HCT116 (cell line): ENCODE measurements at regions not wholly inside any gene's neighbourhood (a gene's known extent, or its start where the extent isn't known, plus 50 kb on each side); places are given as distances from the start of the nearest gene placed in this dataset.

Experiments
- ATAC-seq: fragments of 200-7000 bp; cut with Tn5 transposase; 2 replicates; pipeline ENCODE4 v1.9.1; 2020; ENCODE audit warnings: mild to moderate bottlenecking, moderate library complexity
- BruUV-seq: library from RNA; stranded (reverse); fragments of 400-500 nt; replicated peaks from 2 replicates; lab custom pipeline; 2021; lab: Mats Ljungman, UMichigan
- CTCF ChIA-PET: fragments of 300-600 bp; sonication (Branson Sonifier 250); formaldehyde crosslinking; loops from one replicate; lab custom pipeline; 2021; ENCODE audit warnings: antibody characterized with exemption; lab: Charles Lee
- POLR2A ChIA-PET: fragments of 300-600, 350-600 bp; sonication (Branson Sonifier 250); formaldehyde crosslinking; loops from one replicate; lab custom pipeline; 2021; ENCODE audit warnings: antibody characterized with exemption; lab: Charles Lee
- RAD21 ChIA-PET, 2 experiments: fragments of 300-600 bp; sonication (Branson Sonifier 250); formaldehyde crosslinking; loops; one replicate each; lab custom pipeline; 2023; ENCODE audit warnings: low total read pairs in 2 of 2; ENCODE audit not compliant: uncharacterized antibody in 2 of 2, unreplicated experiment in 2 of 2, low non-redundant PET in 1 of 2; lab: Charles Lee
- DNase-seq: peaks from one replicate; pipeline ENCODE4 v3.0.0-alpha.2; 2010; ENCODE audit warnings: low read depth, low spot score
- H2AFZ ChIP-seq: fragments of 200-600 bp; shearing (Covaris generic), sonication (generic); 2 replicates; pipeline ENCODE4 v1.6.1; 2017; ENCODE audit warnings: low read depth, mixed run types, mixed read lengths, antibody characterized with exemption, low read length; ENCODE audit not compliant: poor library complexity, severe bottlenecking
- H3K27ac ChIP-seq: 2 replicates; pipeline ENCODE4 v1.5.1; 2012; ENCODE audit warnings: low read depth, low read length
- H3K27me3 ChIP-seq: fragments of 200-600 bp; sonication (generic); 2 replicates; pipeline ENCODE4 v1.6.1; 2016; ENCODE audit warnings: mixed run types, low read length, mixed read lengths; ENCODE audit not compliant: insufficient read depth
- H3K36me3 ChIP-seq, 2 experiments: fragments of 200-500 bp in 1 of 2; fragments of 200-600 bp in 1 of 2; sonication (Bioruptor generic) in 1 of 2; sonication (generic) in 1 of 2; 2 replicates each; pipeline versions ENCODE4 v1.5.1 to v1.6.1; 2014 to 2016; ENCODE audit warnings: low read length in 2 of 2, inconsistent platforms in 1 of 2, mixed read lengths in 1 of 2, mixed run types in 1 of 2; ENCODE audit not compliant: insufficient read depth in 2 of 2, control insufficient read depth in 1 of 2
- H3K4me1 ChIP-seq, 2 experiments: fragments of 200-600 bp in 1 of 2; sonication (generic) in 1 of 2; 2 replicates each; pipeline versions ENCODE4 v1.5.1 to v1.6.1; 2012 to 2017; ENCODE audit warnings: low read length in 2 of 2, inconsistent platforms in 1 of 2, mild to moderate bottlenecking in 1 of 2, mixed read lengths in 1 of 2, mixed run types in 1 of 2, moderate library complexity in 1 of 2; ENCODE audit not compliant: insufficient read depth in 2 of 2, control insufficient read depth in 1 of 2
- H3K4me2 ChIP-seq: fragments of 200-600 bp; sonication (generic); 2 replicates; pipeline ENCODE4 v1.6.1; 2017; ENCODE audit warnings: mixed run types, low read length, mixed read lengths
- H3K4me3 ChIP-seq, 2 experiments: fragments of 200-600 bp in 1 of 2; sonication (generic) in 1 of 2; replicated peaks in 1 of 2; 2 replicates each; pipeline ENCODE4 v1.5.1; 2011 to 2016; ENCODE audit warnings: low read length in 2 of 2, control low read depth in 1 of 2, low read depth in 1 of 2, mild to moderate bottlenecking in 1 of 2, mixed read lengths in 1 of 2, mixed run types in 1 of 2
- H3K79me2 ChIP-seq: fragments of 200-600 bp; sonication (generic); 2 replicates; pipeline ENCODE4 v1.6.1; 2017; ENCODE audit warnings: mild to moderate bottlenecking, mixed run types, low read length, moderate library complexity, mixed read lengths; ENCODE audit not compliant: insufficient read depth
- H3K9ac ChIP-seq: fragments of 200-600 bp; sonication (generic); 2 replicates; pipeline ENCODE4 v1.6.1; 2016; ENCODE audit warnings: low read length, mixed read lengths
- H3K9me2 ChIP-seq: fragments of 200-600 bp; sonication (generic), shearing (Covaris generic); 2 replicates; pipeline ENCODE4 v1.6.1; 2017; ENCODE audit warnings: mixed run types, mild to moderate bottlenecking, moderate library complexity; ENCODE audit not compliant: insufficient read depth
- H3K9me3 ChIP-seq, 2 experiments: fragments of 200-500 bp in 1 of 2; fragments of 200-600 bp in 1 of 2; sonication (Bioruptor generic) in 1 of 2; sonication (generic) in 1 of 2; 2 replicates each; pipeline ENCODE4 v1.6.1; 2014 to 2017; ENCODE audit warnings: low read length in 2 of 2, mixed read lengths in 2 of 2, inconsistent platforms in 1 of 2, low read depth in 1 of 2, mild to moderate bottlenecking in 1 of 2, mixed run types in 1 of 2, moderate library complexity in 1 of 2; ENCODE audit not compliant: control insufficient read depth in 1 of 2, insufficient read depth in 1 of 2
- H4K20me1 ChIP-seq: fragments of 200-600 bp; sonication (generic), shearing (Covaris generic); 2 replicates; pipeline ENCODE4 v1.6.1; 2017; ENCODE audit warnings: mixed run types, mild to moderate bottlenecking, moderate library complexity; ENCODE audit not compliant: insufficient read depth
- CBX3 ChIP-seq: IDR thresholded peaks from 2 replicates; pipeline ENCODE4 v1.6.1; 2012; ENCODE audit warnings: low read depth
- CEBPB ChIP-seq: IDR thresholded peaks from 2 replicates; pipeline ENCODE4 v1.6.1; 2012; ENCODE audit warnings: low read depth
- CTCF ChIP-seq, 3 experiments: fragments of 200-600 bp in 1 of 3; sonication (generic) in 1 of 3; IDR thresholded peaks in 2 of 3; conservative IDR thresholded peaks in 1 of 3; 2 replicates each; pipeline ENCODE4 v1.5.1; 2012 to 2017; ENCODE audit warnings: low read depth in 2 of 3, low read length in 2 of 3, antibody characterized with exemption in 1 of 3, borderline replicate concordance in 1 of 3, control low read depth in 1 of 3, mild to moderate bottlenecking in 1 of 3, mixed read lengths in 1 of 3, mixed run types in 1 of 3, moderate library complexity in 1 of 3; ENCODE audit not compliant: insufficient read depth in 1 of 3
- EGR1 ChIP-seq: IDR thresholded peaks from 2 replicates; pipeline ENCODE4 v1.6.1; 2012; ENCODE audit warnings: low read depth
- ELF1 ChIP-seq: IDR thresholded peaks from 2 replicates; pipeline ENCODE4 v1.6.1; 2012; ENCODE audit warnings: low read depth, borderline replicate concordance
- EZH2 ChIP-seq: fragments of 200-600 bp; sonication (generic); IDR thresholded peaks from 2 replicates; pipeline ENCODE4 v1.6.1; 2017; ENCODE audit warnings: antibody characterized with exemption, mixed run types
- FOSL1 ChIP-seq: IDR thresholded peaks from 2 replicates; pipeline ENCODE4 v1.6.1; 2012; ENCODE audit warnings: low read depth
- JUND ChIP-seq: IDR thresholded peaks from 2 replicates; pipeline ENCODE4 v1.6.1; 2012
- POLR2A ChIP-seq: IDR thresholded peaks from 2 replicates; pipeline ENCODE4 v1.7.0; 2011; ENCODE audit warnings: borderline replicate concordance; ENCODE audit not compliant: insufficient read depth, insufficient read length; ENCODE audit errors: extremely low read depth
- POLR2AphosphoS5 ChIP-seq: IDR thresholded peaks from 2 replicates; pipeline ENCODE4 v1.6.1; 2011; ENCODE audit warnings: mild to moderate bottlenecking, low read depth, low read length, moderate library complexity
- RAD21 ChIP-seq: IDR thresholded peaks from 2 replicates; pipeline ENCODE4 v1.6.1; 2012; ENCODE audit warnings: low read depth, mild to moderate bottlenecking
- REST ChIP-seq: IDR thresholded peaks from 2 replicates; pipeline ENCODE4 v1.6.1; 2012; ENCODE audit warnings: low read depth
- SIN3A ChIP-seq: IDR thresholded peaks from 2 replicates; pipeline ENCODE4 v1.6.1; 2012; ENCODE audit warnings: low read depth
- TCF7L2 ChIP-seq: IDR thresholded peaks from 2 replicates; pipeline ENCODE4 v1.7.0; 2011; ENCODE audit warnings: borderline replicate concordance, inconsistent platforms; ENCODE audit not compliant: insufficient read depth, insufficient read length; ENCODE audit errors: extremely low read depth
- YY1 ChIP-seq: IDR thresholded peaks from 2 replicates; pipeline ENCODE4 v1.6.1; 2011; ENCODE audit warnings: low read length, low read depth, moderate library complexity, mild to moderate bottlenecking; ENCODE audit not compliant: insufficient replicate concordance; ENCODE audit errors: extremely low read depth
- ZBTB33 ChIP-seq: IDR thresholded peaks from 2 replicates; pipeline ENCODE4 v1.6.1; 2011; ENCODE audit warnings: mild to moderate bottlenecking, low read length, moderate library complexity; ENCODE audit not compliant: insufficient replicate concordance; ENCODE audit errors: extremely low read depth
- ZFX ChIP-seq: fragments of 450-650 bp; IDR thresholded peaks from 2 replicates; pipeline ENCODE4 v1.6.1; 2017
- ZNF274 ChIP-seq: fragments of 200-500 bp; sonication (Bioruptor generic); IDR thresholded peaks from 2 replicates; pipeline ENCODE4 v1.6.1; 2014; ENCODE audit warnings: mild to moderate bottlenecking, low read depth, low read length, inconsistent platforms
- intact Hi-C: fragments of 100-400 bp; cut with micrococcal nuclease; formaldehyde crosslinking; loops from 2 replicates; pipeline ENCODE4 v1.10.0; 2022
- TF ChIP-seq, protein P1 (sequence below): IDR thresholded peaks from 2 replicates; pipeline ENCODE4 v1.6.1; 2012

- no peak overlapping the region for H3K4me3 ChIP-seq
- RAD21 ChIA-PET: no interaction called here
- DNase-seq (no peak), ATAC-seq (no peak)
- no peaks in the 10 kb centered on the region for H3K36me3 ChIP-seq
- no peaks in the 10 kb centered on the region for H3K79me2 ChIP-seq
- no peak overlapping the region for H3K27ac ChIP-seq
- no peak overlapping the region for H2AFZ ChIP-seq
- no peaks in the 10 kb centered on the region for H3K9me3 ChIP-seq
- POLR2A ChIA-PET: no interaction called here
- BruUV-seq: no TSS peak
- no peak overlapping the region for H3K4me2 ChIP-seq
- no peak overlapping the region for H3K9ac ChIP-seq
- intact Hi-C loops: no loop called here
- TF ChIP-seq REST: no peak
- no peak for TF ChIP-seq POLR2AphosphoS5
- no peak for TF ChIP-seq ZBTB33
- no peak for TF ChIP-seq CTCF (IDR thresholded peaks at IDR 0.05 in 2 of 3, conservative IDR thresholded peaks at IDR 0.05 in 1 of 3; ENCODE audit: borderline replicate concordance in 1 of 3, insufficient read depth in 1 of 3, low read depth in 2 of 3, low read length in 2 of 3)
- no peak for TF ChIP-seq YY1
- TF ChIP-seq ZFX: no peak
- no peak for TF ChIP-seq TCF7L2
- no peak for TF ChIP-seq EZH2
- no peak for TF ChIP-seq JUND
- no peak for TF ChIP-seq ELF1
- TF ChIP-seq, protein P1, sequence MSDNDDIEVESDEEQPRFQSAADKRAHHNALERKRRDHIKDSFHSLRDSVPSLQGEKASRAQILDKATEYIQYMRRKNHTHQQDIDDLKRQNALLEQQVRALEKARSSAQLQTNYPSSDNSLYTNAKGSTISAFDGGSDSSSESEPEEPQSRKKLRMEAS: no peak
- no peak for TF ChIP-seq POLR2A
- TF ChIP-seq RAD21: no peak
- no peak for TF ChIP-seq CEBPB
- no peak for TF ChIP-seq CBX3
- TF ChIP-seq SIN3A: no peak
- TF ChIP-seq EGR1: no peak
- TF ChIP-seq FOSL1: no peak
- TF ChIP-seq ZNF274: no peak
- TF ChIP-seq, all 23 proteins: peak for 0
- no peaks in the 10 kb centered on the region for H3K27me3 ChIP-seq
- CTCF ChIA-PET: no interaction called here
- H3K4me1 ChIP-seq: peaks cover 6 to 11% of the 10 kb centered on the region in 2 experiments; a peak in 2 of 4 replicates
- no peaks in the 10 kb centered on the region for H3K9me2 ChIP-seq
- H4K20me1 ChIP-seq: no peaks in the 10 kb centered on the region
Observed at GRCh38 chr12:5295151-5295550, 136.8 kb upstream of the NTF3 start.
